ENCODE measurements at regions not wholly inside any gene's neighbourhood (a gene's known extent, or its start where the extent isn't known, plus 50 kb on each side); places are given as distances from the start of the nearest gene placed in this dataset.

DNA sequence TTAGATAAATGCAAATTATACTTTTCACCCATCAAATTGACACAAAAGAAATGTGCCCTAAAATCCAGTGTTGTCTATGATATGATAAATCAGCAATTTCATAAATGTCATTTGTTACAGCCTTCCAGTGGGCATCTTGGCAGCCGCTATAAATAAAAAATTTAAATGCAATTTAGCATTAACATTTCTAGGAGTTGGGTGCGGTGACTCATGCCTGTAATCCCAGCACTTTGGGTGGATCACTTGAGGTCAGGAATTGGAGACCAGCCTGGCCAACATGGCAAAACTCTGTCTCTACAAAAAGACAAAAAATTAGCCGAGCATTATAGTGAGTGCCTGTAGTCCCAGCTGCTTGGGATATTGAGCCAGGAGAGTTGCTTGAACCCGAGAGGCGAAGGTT, 65.9 kb upstream of the POMGNT2 start:
- CTCF ChIA-PET = interaction anchor here (0.7 to 2.7 kb wide), 3 partner anchors 9 to 210 kb away, joined by 5 to 10 read pairs (median 7); no protein-coding TSS in a partner anchor
- Histone ChIP-seq H3K4me2 (no peak overlapping the region), H3K9me3 (no peaks in the 10 kb centered on the region), H3F3A (replicated peaks; ENCODE audit: insufficient read depth) (no peaks in the 10 kb centered on the region), H2AFZ (ENCODE audit: low read depth) (no peak overlapping the region), H3K79me2 (ENCODE audit: insufficient read depth) (no peaks in the 10 kb centered on the region), H3K27ac (ENCODE audit: low read depth in 2 of 2, low read length in 1 of 2) (no peak overlapping the region), H3K27me3 (ENCODE audit: insufficient read depth) (no peaks in the 10 kb centered on the region), H3K4me3 (ENCODE audit: low read depth in 2 of 2, low read length in 1 of 2) (no peak overlapping the region), H3K9me2 (no peaks in the 10 kb centered on the region), H3K36me3 (replicated peaks in 1 of 2; ENCODE audit: control insufficient read depth in 1 of 2, insufficient read depth in 2 of 2, low read length in 1 of 2) (no peaks in the 10 kb centered on the region), H3K4me1 (ENCODE audit: control insufficient read depth in 1 of 2, insufficient read depth in 2 of 2, low read depth in 1 of 2, low read length in 1 of 2) (peaks cover 0 to 3% of the 10 kb centered on the region in 2 experiments; a peak in 1 of 4 replicates), H4K20me1 (ENCODE audit: insufficient read depth) (no peaks in the 10 kb centered on the region), H3K9ac (no peak overlapping the region)
- DNase-seq = no peak
- POLR2A ChIA-PET = interaction anchor here (0.6 kb wide), 1 partner anchor 115 kb away, joined by 3 read pairs; the partner anchor contains the start of gene SNRK
- WGBS (ENCODE audit: low lambda C conversion rate) = 34% methylated on average over 5 of the region's 5 CpGs
- TF ChIP-seq POLR2AphosphoS5 (IDR thresholded peaks at IDR 0.05; ENCODE audit: low read depth, low read length) (no peak), FOXJ3 (CRISPR knock-in tag; IDR thresholded peaks at IDR 0.05) (no peak), FOXM1 (IDR thresholded peaks at IDR 0.05; ENCODE audit: low read depth) (no peak)

GRCh38 chr3:43170553-43170952, 64.7 kb upstream of the POMGNT2 start:
- H3K4me1 ChIP-seq (ENCODE audit: control insufficient read depth in 1 of 2, insufficient read depth in 2 of 2, low read depth in 1 of 2, low read length in 1 of 2) = no peaks in the 10 kb centered on the region; a peak in 1 of 4 replicates
- no peak for DNase-seq
- TF ChIP-seq JUND (IDR thresholded peaks at IDR 0.05) (no peak), CHD2 (IDR thresholded peaks at IDR 0.05; ENCODE audit: low read length, partially characterized antibody) (no peak), RAD21 (IDR thresholded peaks at IDR 0.05; ENCODE audit: low read length) (no peak), MXI1 (IDR thresholded peaks at IDR 0.05; ENCODE audit: low read depth, low read length) (no peak), EP300 (IDR thresholded peaks at IDR 0.05; ENCODE audit: borderline replicate concordance in 1 of 2, low read depth in 1 of 2, low read length in 1 of 2) (no peak), GABPA (IDR thresholded peaks at IDR 0.05; ENCODE audit: low read depth) (no peak)
- TF ChIP-seq, protein P1, sequence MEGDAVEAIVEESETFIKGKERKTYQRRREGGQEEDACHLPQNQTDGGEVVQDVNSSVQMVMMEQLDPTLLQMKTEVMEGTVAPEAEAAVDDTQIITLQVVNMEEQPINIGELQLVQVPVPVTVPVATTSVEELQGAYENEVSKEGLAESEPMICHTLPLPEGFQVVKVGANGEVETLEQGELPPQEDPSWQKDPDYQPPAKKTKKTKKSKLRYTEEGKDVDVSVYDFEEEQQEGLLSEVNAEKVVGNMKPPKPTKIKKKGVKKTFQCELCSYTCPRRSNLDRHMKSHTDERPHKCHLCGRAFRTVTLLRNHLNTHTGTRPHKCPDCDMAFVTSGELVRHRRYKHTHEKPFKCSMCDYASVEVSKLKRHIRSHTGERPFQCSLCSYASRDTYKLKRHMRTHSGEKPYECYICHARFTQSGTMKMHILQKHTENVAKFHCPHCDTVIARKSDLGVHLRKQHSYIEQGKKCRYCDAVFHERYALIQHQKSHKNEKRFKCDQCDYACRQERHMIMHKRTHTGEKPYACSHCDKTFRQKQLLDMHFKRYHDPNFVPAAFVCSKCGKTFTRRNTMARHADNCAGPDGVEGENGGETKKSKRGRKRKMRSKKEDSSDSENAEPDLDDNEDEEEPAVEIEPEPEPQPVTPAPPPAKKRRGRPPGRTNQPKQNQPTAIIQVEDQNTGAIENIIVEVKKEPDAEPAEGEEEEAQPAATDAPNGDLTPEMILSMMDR (IDR thresholded peaks at IDR 0.05) = no peak
- TF ChIP-seq, protein P2, sequence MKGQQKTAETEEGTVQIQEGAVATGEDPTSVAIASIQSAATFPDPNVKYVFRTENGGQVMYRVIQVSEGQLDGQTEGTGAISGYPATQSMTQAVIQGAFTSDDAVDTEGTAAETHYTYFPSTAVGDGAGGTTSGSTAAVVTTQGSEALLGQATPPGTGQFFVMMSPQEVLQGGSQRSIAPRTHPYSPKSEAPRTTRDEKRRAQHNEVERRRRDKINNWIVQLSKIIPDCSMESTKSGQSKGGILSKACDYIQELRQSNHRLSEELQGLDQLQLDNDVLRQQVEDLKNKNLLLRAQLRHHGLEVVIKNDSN (IDR thresholded peaks at IDR 0.05; ENCODE audit: borderline replicate concordance, low read depth) = no peak
- H3K79me2 ChIP-seq (ENCODE audit: insufficient read depth) = no peaks in the 10 kb centered on the region
- CTCF ChIA-PET = interaction anchor here (1.0 to 2.7 kb wide), 2 partner anchors 115 to 209 kb away, joined by 3 to 10 read pairs; no protein-coding TSS in a partner anchor
- H2AFZ ChIP-seq (ENCODE audit: low read depth) = no peak overlapping the region
- POLR2A ChIA-PET = no interaction called here
- no peaks in the 10 kb centered on the region for H3K9me3 ChIP-seq
- no peaks in the 10 kb centered on the region for H4K20me1 ChIP-seq (ENCODE audit: insufficient read depth)
- no peak overlapping the region for H3K27ac ChIP-seq (ENCODE audit: low read depth in 2 of 2, low read length in 1 of 2)
- no peak overlapping the region for H3K4me3 ChIP-seq (ENCODE audit: low read depth in 2 of 2, low read length in 1 of 2)
- no peaks in the 10 kb centered on the region for H3F3A ChIP-seq (replicated peaks; ENCODE audit: insufficient read depth)
- no peak overlapping the region for H3K4me2 ChIP-seq
- no peaks in the 10 kb centered on the region for H3K9me2 ChIP-seq
- no peaks in the 10 kb centered on the region for H3K27me3 ChIP-seq (ENCODE audit: insufficient read depth)
- WGBS (ENCODE audit: low lambda C conversion rate) = 50% methylated on average over 7 of the region's 7 CpGs
- H3K9ac ChIP-seq = no peak overlapping the region
- H3K36me3 ChIP-seq (replicated peaks in 1 of 2; ENCODE audit: control insufficient read depth in 1 of 2, insufficient read depth in 2 of 2, low read length in 1 of 2) = no peaks in the 10 kb centered on the region
